GM12878 (cell line): ENCODE measurements at regions not wholly inside any gene's neighbourhood (a gene's known extent, or its start where the extent isn't known, plus 50 kb on each side); places are given as distances from the start of the nearest gene placed in this dataset.
"Not testable (repeated sequence)": the region's sequence is repeated elsewhere in the genome, so short reads cannot be mapped to it uniquely, and the experiment has no call there.

ENCODE experiments used
- ATAC-seq: fragments of 200-7000 bp; cut with Tn5 transposase; 3 replicates; pipeline ENCODE4 v1.9.1; 2020; ENCODE audit warnings: mild to moderate bottlenecking, moderate library complexity
- BruUV-seq: library from RNA; stranded (reverse); fragments of 400-500 nt; replicated peaks from 2 replicates; lab custom pipeline; 2021; lab: Mats Ljungman, UMichigan
- CTCF ChIA-PET: fragments of 300-600 bp; sonication (Branson Sonifier 250); formaldehyde crosslinking; extraction: SDS; loops from one replicate; lab custom pipeline; 2021; ENCODE audit warnings: inconsistent platforms; lab: Yijun Ruan, JAX
- POLR2A ChIA-PET: fragments of 350-600 bp; formaldehyde crosslinking; extraction: SDS; loops from one replicate; lab custom pipeline; 2021; ENCODE audit warnings: inconsistent platforms; lab: Charles Lee
- RAD21 ChIA-PET: fragments of 300-600 bp; sonication (Branson Sonifier 250); formaldehyde crosslinking; loops from one replicate; lab custom pipeline; 2023; ENCODE audit warnings: antibody characterized with exemption; ENCODE audit not compliant: unreplicated experiment; lab: Charles Lee
- SMC1A ChIA-PET: fragments of 300-600 bp; sonication (Branson Sonifier 250); formaldehyde crosslinking; loops from one replicate; lab custom pipeline; 2023; ENCODE audit not compliant: unreplicated experiment, uncharacterized antibody; lab: Charles Lee
- DNase-seq: peaks from one replicate; pipeline ENCODE4 v3.0.0-alpha.2; 2011; ENCODE audit warnings: low read depth, low spot score
- FAIRE-seq: peaks from 3 replicates; lab custom pipeline; 2011; peaks lifted over from hg19 to GRCh38; lab: Jason Lieb, UNC
- H2AFZ ChIP-seq: 2 replicates; pipeline ENCODE4 v1.6.0; 2011; ENCODE audit warnings: low read depth, low read length, control low read depth; ENCODE audit not compliant: control insufficient read depth
- H3K27ac ChIP-seq: 2 replicates; pipeline ENCODE4 v1.5.1; 2011; ENCODE audit warnings: control low read depth; ENCODE audit not compliant: control insufficient read depth, insufficient read depth
- H3K27me3 ChIP-seq, 2 experiments: replicated peaks in 1 of 2; 2 replicates each; pipeline versions ENCODE4 v1.6.0 to v1.6.1; 2011; ENCODE audit warnings: low read length in 1 of 2; ENCODE audit not compliant: control insufficient read depth in 2 of 2, insufficient read depth in 2 of 2
- H3K36me3 ChIP-seq, 2 experiments: 2 replicates each; pipeline ENCODE4 v1.5.1; 2011; ENCODE audit warnings: low read length in 1 of 2; ENCODE audit not compliant: control insufficient read depth in 2 of 2, insufficient read depth in 2 of 2
- H3K4me1 ChIP-seq: 2 replicates; pipeline ENCODE4 v1.6.1; 2011; ENCODE audit warnings: mild to moderate bottlenecking, low read length, moderate library complexity, mixed read lengths; ENCODE audit not compliant: control insufficient read depth, insufficient read depth
- H3K4me2 ChIP-seq: 2 replicates; pipeline ENCODE4 v1.6.0; 2011; ENCODE audit warnings: control low read depth; ENCODE audit not compliant: control insufficient read depth, insufficient read depth
- H3K4me3 ChIP-seq: fragments of 200-600 bp; sonication (generic); 2 replicates; pipeline ENCODE4 v1.5.1; 2016
- H3K79me2 ChIP-seq: 2 replicates; pipeline ENCODE4 v1.6.0; 2011; ENCODE audit warnings: low read length; ENCODE audit not compliant: control insufficient read depth, insufficient read depth
- H3K9ac ChIP-seq: 2 replicates; pipeline ENCODE4 v1.8.0; 2011; ENCODE audit warnings: low read length, control low read depth, mixed read lengths; ENCODE audit not compliant: control insufficient read depth, insufficient read depth
- H3K9me3 ChIP-seq: replicated peaks from 3 replicates; pipeline ENCODE4 v1.5.1; 2011; ENCODE audit warnings: mild to moderate bottlenecking, low read length; ENCODE audit not compliant: control insufficient read depth, insufficient read depth
- H4K20me1 ChIP-seq: 2 replicates; pipeline ENCODE4 v1.6.0; 2011; ENCODE audit not compliant: control insufficient read depth, insufficient read depth
- BHLHE40 ChIP-seq, 2 experiments: fragments of 450-650 bp in 1 of 2; IDR thresholded peaks; 2 replicates each; pipeline ENCODE4 v1.6.1; 2011 to 2017; ENCODE audit warnings: low read depth in 2 of 2, borderline replicate concordance in 1 of 2, improper control_type of control experiment in 1 of 2, low read length in 1 of 2, mild to moderate bottlenecking in 1 of 2
- CBFB ChIP-seq: IDR thresholded peaks from 2 replicates; pipeline ENCODE4 v1.6.1; 2016; ENCODE audit warnings: antibody characterized with exemption, low read depth
- ESRRA ChIP-seq: IDR thresholded peaks from 2 replicates; pipeline ENCODE4 v1.6.1; 2012; ENCODE audit warnings: mild to moderate bottlenecking, low read length, improper control_type of control experiment
- NR2F1 ChIP-seq: fragments of 450-650 bp; conservative IDR thresholded peaks from 2 replicates; pipeline ENCODE4 v1.6.1; 2017; ENCODE audit warnings: mild to moderate bottlenecking
- RBBP5 ChIP-seq: fragments of 200-600 bp; sonication (generic); conservative IDR thresholded peaks from 2 replicates; pipeline ENCODE4 v1.6.1; 2016
- SRF ChIP-seq, 2 experiments: IDR thresholded peaks; 2 replicates each; pipeline ENCODE4 v1.6.1; 2011; ENCODE audit warnings: low read depth in 2 of 2, low read length in 2 of 2, mild to moderate bottlenecking in 1 of 2, moderate library complexity in 1 of 2
- YY1 ChIP-seq: IDR thresholded peaks from 2 replicates; pipeline ENCODE4 v1.6.1; 2011; ENCODE audit warnings: low read depth, mild to moderate bottlenecking, low read length
- ZBED1 ChIP-seq: IDR thresholded peaks from 2 replicates; pipeline ENCODE4 v1.6.1; 2016; ENCODE audit warnings: borderline replicate concordance
- WGBS: methylation state at CpG from one replicate; pipeline ENCODE4 v1.1.6; 2016; ENCODE audit warnings: low lambda C conversion rate; ENCODE audit not compliant: insufficient replicate concordance, insufficient coverage; ENCODE audit errors: missing lambda C conversion rate; 5-methylcytosine and 5-hydroxymethylcytosine counted together
- in situ Hi-C: fragments of 300-500 bp; cut with MboI; formaldehyde crosslinking; loops from 9 replicates; pipeline ENCODE4 v1.14.3; 2018; ENCODE audit warnings: mixed read lengths
- intact Hi-C: fragments of 100-400 bp; cut with micrococcal nuclease; formaldehyde crosslinking; loops from one replicate; pipeline ENCODE4 v1.14.2; 2022; ENCODE audit not compliant: unreplicated experiment
- TF ChIP-seq, protein P1 (sequence below): IDR thresholded peaks from 2 replicates; pipeline ENCODE4 v1.6.1; 2012; ENCODE audit warnings: low read depth, low read length, improper control_type of control experiment
- TF ChIP-seq, protein P2 (sequence below): fragments of 450-650 bp; IDR thresholded peaks from 2 replicates; pipeline ENCODE4 v1.6.1; 2016; ENCODE audit warnings: mild to moderate bottlenecking
- TF ChIP-seq, protein P3 (sequence below), 3 experiments: IDR thresholded peaks in 2 of 3; conservative IDR thresholded peaks in 1 of 3; 2 replicates each; pipeline ENCODE4 v1.5.1; 2011; ENCODE audit warnings: low read depth in 3 of 3, low read length in 3 of 3, mild to moderate bottlenecking in 3 of 3, control low read depth in 2 of 3, moderate library complexity in 2 of 3, inconsistent platforms in 1 of 3, mixed read lengths in 1 of 3; ENCODE audit not compliant: control insufficient read depth in 2 of 3, insufficient read depth in 1 of 3; ENCODE audit errors: extremely low read depth in 1 of 3

DNA sequence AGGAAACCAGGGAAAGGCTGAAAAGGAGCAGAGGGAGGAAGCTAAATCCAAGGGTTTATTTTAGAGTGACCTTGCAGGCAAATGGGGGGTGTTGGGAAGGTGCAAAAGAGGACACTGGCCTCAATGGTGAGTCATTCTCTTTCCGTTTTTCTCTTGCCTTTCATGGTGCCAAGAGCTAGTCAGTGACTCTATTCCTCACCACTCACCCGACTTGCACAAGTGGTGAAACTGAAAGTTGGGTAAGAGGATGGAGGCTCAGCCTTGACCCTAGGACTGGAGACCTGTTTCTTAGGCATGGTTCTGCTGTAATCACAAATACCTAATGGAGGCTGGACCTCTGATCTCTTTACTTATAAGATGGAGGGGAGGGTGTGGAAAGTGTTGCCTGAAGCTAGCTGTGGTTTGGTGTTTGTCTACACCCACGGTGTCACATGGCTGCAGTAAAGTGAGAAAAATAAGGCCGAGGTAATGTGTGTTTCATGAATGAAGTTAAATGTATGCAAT lies 67.3 kb upstream of the CREB3L1 start (continued):
- TF ChIP-seq ZBED1 (no peak), YY1 (peak; percentile 42; the same call in 1 of the 2 replicates), CBFB (no peak), SRF (IDR thresholded peaks at IDR 0.05; ENCODE audit: low read depth in 2 of 2, low read length in 2 of 2) (peak; percentile 42; a peak in 1 of 4 replicates), BHLHE40 (IDR thresholded peaks at IDR 0.05; ENCODE audit: borderline replicate concordance in 1 of 2, low read depth in 2 of 2, low read length in 1 of 2) (peak in 1 of 2 experiments; percentile 72; a peak in 2 of 4 replicates), RBBP5 (no peak), NR2F1 (0 out of 2 replicates have a peak, but pooled peaks have one; percentile 22), ESRRA (no peak)
- TF ChIP-seq, protein P1, sequence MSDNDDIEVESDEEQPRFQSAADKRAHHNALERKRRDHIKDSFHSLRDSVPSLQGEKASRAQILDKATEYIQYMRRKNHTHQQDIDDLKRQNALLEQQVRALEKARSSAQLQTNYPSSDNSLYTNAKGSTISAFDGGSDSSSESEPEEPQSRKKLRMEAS: no peak
- TF ChIP-seq, protein P2, sequence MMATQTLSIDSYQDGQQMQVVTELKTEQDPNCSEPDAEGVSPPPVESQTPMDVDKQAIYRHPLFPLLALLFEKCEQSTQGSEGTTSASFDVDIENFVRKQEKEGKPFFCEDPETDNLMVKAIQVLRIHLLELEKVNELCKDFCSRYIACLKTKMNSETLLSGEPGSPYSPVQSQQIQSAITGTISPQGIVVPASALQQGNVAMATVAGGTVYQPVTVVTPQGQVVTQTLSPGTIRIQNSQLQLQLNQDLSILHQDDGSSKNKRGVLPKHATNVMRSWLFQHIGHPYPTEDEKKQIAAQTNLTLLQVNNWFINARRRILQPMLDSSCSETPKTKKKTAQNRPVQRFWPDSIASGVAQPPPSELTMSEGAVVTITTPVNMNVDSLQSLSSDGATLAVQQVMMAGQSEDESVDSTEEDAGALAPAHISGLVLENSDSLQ: no peak
- TF ChIP-seq, protein P3, sequence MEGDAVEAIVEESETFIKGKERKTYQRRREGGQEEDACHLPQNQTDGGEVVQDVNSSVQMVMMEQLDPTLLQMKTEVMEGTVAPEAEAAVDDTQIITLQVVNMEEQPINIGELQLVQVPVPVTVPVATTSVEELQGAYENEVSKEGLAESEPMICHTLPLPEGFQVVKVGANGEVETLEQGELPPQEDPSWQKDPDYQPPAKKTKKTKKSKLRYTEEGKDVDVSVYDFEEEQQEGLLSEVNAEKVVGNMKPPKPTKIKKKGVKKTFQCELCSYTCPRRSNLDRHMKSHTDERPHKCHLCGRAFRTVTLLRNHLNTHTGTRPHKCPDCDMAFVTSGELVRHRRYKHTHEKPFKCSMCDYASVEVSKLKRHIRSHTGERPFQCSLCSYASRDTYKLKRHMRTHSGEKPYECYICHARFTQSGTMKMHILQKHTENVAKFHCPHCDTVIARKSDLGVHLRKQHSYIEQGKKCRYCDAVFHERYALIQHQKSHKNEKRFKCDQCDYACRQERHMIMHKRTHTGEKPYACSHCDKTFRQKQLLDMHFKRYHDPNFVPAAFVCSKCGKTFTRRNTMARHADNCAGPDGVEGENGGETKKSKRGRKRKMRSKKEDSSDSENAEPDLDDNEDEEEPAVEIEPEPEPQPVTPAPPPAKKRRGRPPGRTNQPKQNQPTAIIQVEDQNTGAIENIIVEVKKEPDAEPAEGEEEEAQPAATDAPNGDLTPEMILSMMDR (IDR thresholded peaks at IDR 0.05 in 2 of 3, conservative IDR thresholded peaks at IDR 0.05 in 1 of 3; ENCODE audit: control insufficient read depth in 2 of 3, extremely low read depth in 1 of 3, insufficient read depth in 1 of 3, low read depth in 3 of 3, low read length in 3 of 3): no peak

DNA sequence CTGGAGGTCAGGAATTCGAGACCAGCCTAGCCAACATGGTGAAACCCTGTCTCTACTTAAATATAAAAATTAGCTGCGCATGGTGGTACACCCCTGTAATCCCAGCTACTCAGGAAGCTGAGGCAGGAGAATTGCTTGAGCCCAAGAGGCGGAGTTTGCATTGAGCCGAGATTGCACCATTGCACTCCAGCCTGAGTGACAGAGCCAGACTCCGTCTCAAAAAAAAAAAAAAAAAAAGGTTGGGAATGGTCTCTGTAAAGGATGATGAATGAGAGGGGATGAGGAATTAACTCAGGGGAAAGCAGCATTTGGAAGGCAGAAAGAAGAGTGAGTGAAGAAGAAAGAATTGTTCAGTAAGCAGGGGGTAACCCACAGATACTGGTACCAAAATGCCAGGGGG lies 67.8 kb upstream of the CREB3L1 start:
- 62% methylated on average over 5 of the region's 5 CpGs for WGBS
- POLR2A ChIA-PET, H3K4me3 ChIP-seq, H4K20me1 ChIP-seq, H2AFZ ChIP-seq, intact Hi-C loops, in situ Hi-C loops, ATAC-seq, H3K27ac ChIP-seq, H3K27me3 ChIP-seq, FAIRE-seq, SMC1A ChIA-PET, H3K9ac ChIP-seq, H3K36me3 ChIP-seq, H3K4me2 ChIP-seq, DNase-seq, H3K4me1 ChIP-seq, H3K9me3 ChIP-seq, H3K79me2 ChIP-seq, BruUV-seq: not testable (repeated sequence)
- RAD21 ChIA-PET: interaction anchor here (1.6 kb wide), 1 partner anchor 34 kb away, joined by 5 read pairs; no protein-coding TSS in a partner anchor
- CTCF ChIA-PET: interaction anchor here (1.4 kb wide), 1 partner anchor 109 kb away, joined by 4 read pairs; no protein-coding TSS in a partner anchor
